ENCODE measurements at regions not wholly inside any gene's neighbourhood (a gene's known extent, or its start where the extent isn't known, plus 50 kb on each side); places are given as distances from the start of the nearest gene placed in this dataset.

DNA sequence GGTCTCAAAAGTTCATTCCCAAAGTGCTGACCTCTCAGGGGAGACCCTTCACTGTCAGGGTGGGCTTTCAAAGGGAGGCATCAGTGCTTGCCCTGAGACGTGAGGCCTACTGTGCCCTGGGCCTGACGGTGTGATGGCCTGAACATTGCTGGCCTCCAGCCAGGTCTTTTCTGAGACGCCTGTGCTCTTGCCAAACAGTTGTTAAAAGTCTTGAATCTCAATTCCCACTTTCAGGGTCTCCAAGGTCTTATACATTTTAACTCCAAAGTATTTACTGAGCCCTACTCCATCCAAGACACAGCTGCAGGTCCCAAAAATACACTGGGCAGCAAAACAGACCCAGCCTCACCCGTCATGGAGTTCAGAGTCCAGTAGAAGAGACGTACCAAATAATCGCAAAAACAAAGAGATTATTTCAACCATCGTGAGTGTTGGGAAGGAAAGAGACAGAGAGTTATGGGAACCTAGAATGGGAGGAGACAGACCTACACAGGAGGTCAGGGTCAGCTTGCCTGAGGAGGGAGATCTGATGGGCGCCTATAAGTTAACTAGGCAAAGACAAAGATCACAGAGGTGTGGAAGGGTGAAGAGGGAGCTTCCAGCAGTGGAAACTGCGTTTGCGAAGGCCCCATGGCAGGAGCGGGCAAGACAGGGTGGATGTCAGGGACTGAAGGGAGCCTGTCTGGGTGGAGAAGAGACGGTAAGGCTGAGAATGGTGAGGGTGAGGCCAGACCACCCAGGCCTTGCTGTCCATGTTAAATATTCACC is 446.3 kb downstream of the PREX1 start:
- no peak for TF ChIP-seq EZH2phosphoT487 (IDR thresholded peaks at IDR 0.05; ENCODE audit: borderline replicate concordance)
- no peak for TF ChIP-seq CTCF (conservative IDR thresholded peaks at IDR 0.05; ENCODE audit: low read length)
- Histone ChIP-seq H3K9me2 (replicated peaks; ENCODE audit: low read depth, low read length) (no peaks in the 10 kb centered on the region), H3K9me3 (ENCODE audit: insufficient read depth, low read depth, low read length) (peaks cover 5% of the 10 kb centered on the region; the same call in 1 of the 2 replicates), H3F3A (ENCODE audit: low read depth) (no peaks in the 10 kb centered on the region), H2AFZ (ENCODE audit: low read length) (no peak overlapping the region), H3K27me3 (ENCODE audit: insufficient read depth, low read length, poor library complexity, severe bottlenecking) (no peaks in the 10 kb centered on the region), H3K9ac (ENCODE audit: low read depth, low read length, poor library complexity, severe bottlenecking) (no peak overlapping the region), H4K20me1 (ENCODE audit: insufficient read depth, low read length, poor library complexity, severe bottlenecking) (no peaks in the 10 kb centered on the region), H3K4me3 (ENCODE audit: low read length, poor library complexity, severe bottlenecking) (no peak overlapping the region), H3K36me3 (ENCODE audit: insufficient read depth, low read length) (no peaks in the 10 kb centered on the region), H3K4me1 (ENCODE audit: insufficient read depth, low read length, poor library complexity, severe bottlenecking) (no peaks in the 10 kb centered on the region), H3K4me2 (ENCODE audit: low read depth, low read length, poor library complexity, severe bottlenecking) (no peak overlapping the region), H3K79me2 (ENCODE audit: insufficient read depth, low read length) (no peaks in the 10 kb centered on the region)

DNA sequence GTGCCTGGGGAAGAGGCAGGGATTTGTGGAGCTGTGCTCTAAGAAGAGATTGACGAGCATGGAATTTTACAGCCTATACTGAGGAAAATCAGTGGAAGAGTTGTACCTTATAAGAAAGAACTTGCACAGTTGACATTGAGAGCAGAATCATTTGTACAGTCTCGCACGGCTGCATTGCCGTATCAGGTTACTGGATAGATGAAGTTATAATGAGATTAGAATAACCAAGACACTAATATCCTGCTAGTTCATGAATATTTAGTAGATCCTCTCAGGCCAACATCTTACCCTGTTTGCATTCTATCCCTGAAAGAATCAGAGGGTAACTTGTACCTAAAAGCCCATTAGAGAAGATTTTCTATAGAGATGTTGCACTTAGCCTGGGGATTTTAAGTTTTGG is 447.1 kb downstream of the PREX1 start:
- Histone ChIP-seq H3F3A (ENCODE audit: low read depth) (no peaks in the 10 kb centered on the region), H3K79me2 (ENCODE audit: insufficient read depth, low read length) (no peaks in the 10 kb centered on the region), H2AFZ (ENCODE audit: low read length) (no peak overlapping the region), H3K27me3 (ENCODE audit: insufficient read depth, low read length, poor library complexity, severe bottlenecking) (no peaks in the 10 kb centered on the region), H3K36me3 (ENCODE audit: insufficient read depth, low read length) (no peaks in the 10 kb centered on the region), H3K4me2 (ENCODE audit: low read depth, low read length, poor library complexity, severe bottlenecking) (no peak overlapping the region), H3K4me1 (ENCODE audit: insufficient read depth, low read length, poor library complexity, severe bottlenecking) (no peaks in the 10 kb centered on the region), H3K9me3 (ENCODE audit: insufficient read depth, low read depth, low read length) (no peaks in the 10 kb centered on the region; the same call in 1 of the 2 replicates), H3K4me3 (ENCODE audit: low read length, poor library complexity, severe bottlenecking) (no peak overlapping the region), H3K9me2 (replicated peaks; ENCODE audit: low read depth, low read length) (no peaks in the 10 kb centered on the region), H4K20me1 (ENCODE audit: insufficient read depth, low read length, poor library complexity, severe bottlenecking) (no peaks in the 10 kb centered on the region), H3K9ac (ENCODE audit: low read depth, low read length, poor library complexity, severe bottlenecking) (no peak overlapping the region)
- TF ChIP-seq EZH2phosphoT487 (IDR thresholded peaks at IDR 0.05; ENCODE audit: borderline replicate concordance) (no peak), CTCF (conservative IDR thresholded peaks at IDR 0.05; ENCODE audit: low read length) (no peak)

DNA sequence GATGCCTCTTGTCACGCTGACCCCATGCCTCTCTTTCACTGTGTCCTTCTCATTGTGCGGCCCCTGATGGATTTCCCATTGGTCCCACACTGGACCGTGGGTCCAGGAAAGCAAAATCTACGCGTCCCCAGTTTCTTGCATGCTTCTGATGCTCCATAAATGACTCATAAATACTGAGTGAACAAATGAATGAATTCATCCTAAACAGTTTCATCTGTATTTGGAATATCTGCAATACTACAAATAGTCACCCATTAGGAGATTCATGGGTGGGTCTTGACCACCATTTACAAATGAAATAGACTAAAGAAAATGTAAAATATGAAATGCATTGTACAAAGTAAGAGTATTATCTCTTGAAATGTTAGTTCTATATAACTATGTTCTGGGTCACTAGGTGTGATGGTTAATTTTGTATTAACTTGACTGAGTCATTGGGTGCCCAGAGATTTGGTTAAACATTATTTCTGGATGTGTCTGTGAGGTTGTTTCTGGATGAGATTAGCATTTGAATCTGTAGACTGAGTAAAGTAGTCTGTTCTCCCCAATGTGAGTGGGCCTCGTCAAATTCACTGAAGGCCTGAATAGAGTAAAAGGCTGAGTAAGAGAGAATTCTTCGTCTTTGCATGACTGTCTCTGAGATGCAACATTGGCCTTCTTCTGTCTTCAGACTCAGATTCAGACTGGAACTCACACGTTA is 448.7 kb downstream of the PREX1 start:
- Histone ChIP-seq H3K36me3 (ENCODE audit: insufficient read depth, low read length) (no peaks in the 10 kb centered on the region), H3K27me3 (ENCODE audit: insufficient read depth, low read length, poor library complexity, severe bottlenecking) (no peaks in the 10 kb centered on the region), H2AFZ (ENCODE audit: low read length) (no peak overlapping the region), H3F3A (ENCODE audit: low read depth) (no peaks in the 10 kb centered on the region), H3K4me2 (ENCODE audit: low read depth, low read length, poor library complexity, severe bottlenecking) (no peak overlapping the region), H3K9me2 (replicated peaks; ENCODE audit: low read depth, low read length) (no peaks in the 10 kb centered on the region), H3K4me3 (ENCODE audit: low read length, poor library complexity, severe bottlenecking) (no peak overlapping the region), H4K20me1 (ENCODE audit: insufficient read depth, low read length, poor library complexity, severe bottlenecking) (no peaks in the 10 kb centered on the region), H3K79me2 (ENCODE audit: insufficient read depth, low read length) (no peaks in the 10 kb centered on the region), H3K9me3 (ENCODE audit: insufficient read depth, low read depth, low read length) (no peaks in the 10 kb centered on the region), H3K9ac (ENCODE audit: low read depth, low read length, poor library complexity, severe bottlenecking) (no peak overlapping the region), H3K4me1 (ENCODE audit: insufficient read depth, low read length, poor library complexity, severe bottlenecking) (no peaks in the 10 kb centered on the region)
- no peak for TF ChIP-seq EZH2phosphoT487 (IDR thresholded peaks at IDR 0.05; ENCODE audit: borderline replicate concordance)
- TF ChIP-seq CTCF (conservative IDR thresholded peaks at IDR 0.05; ENCODE audit: low read length), result no peak
